ENCODE measurements at regions not wholly inside any gene's neighbourhood (a gene's known extent, or its start where the extent isn't known, plus 50 kb on each side); places are given as distances from the start of the nearest gene placed in this dataset.
"Not testable (repeated sequence)": the region's sequence is repeated elsewhere in the genome, so short reads cannot be mapped to it uniquely, and the experiment has no call there.

DNA sequence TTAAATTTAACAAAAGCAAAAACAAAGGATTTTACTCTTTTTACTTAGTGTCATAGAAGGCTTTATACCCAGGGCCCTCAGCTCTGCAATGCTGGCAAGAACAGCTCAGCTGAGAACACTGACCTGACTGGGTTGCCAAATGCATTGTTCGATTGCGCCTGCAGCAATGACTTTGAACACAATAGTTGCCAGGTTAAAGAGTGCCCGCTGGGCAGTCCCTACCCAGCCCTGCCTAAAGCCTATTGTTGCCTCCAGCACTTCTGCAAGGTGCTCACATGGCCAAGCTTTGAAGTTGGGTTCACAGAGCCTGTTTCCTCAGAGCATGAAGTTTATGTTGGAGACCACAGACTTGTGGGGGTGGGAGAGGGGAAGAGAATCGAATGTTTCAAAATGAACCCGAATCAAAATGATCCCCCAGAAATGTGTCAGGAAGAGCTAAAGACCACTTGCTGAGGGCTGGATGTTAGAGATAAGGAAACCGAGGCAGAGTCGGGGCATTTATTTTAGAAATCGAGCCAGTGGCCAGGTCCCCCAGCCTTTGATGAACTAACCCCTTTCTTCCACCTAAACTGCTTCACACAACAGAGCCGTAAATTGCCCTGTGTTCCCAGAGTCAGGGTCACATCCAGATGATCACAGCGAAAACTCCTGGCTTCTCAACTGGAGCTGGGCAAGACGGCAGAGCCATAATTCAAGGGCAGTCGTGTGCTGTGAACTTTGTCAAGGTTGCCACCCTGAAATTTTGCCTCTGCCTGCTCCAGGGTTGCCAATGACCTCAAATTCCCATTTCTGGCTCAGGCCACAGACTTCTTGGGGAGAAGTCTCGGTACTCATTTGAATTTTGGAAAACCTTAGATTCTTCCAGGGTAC is 55.0 kb downstream of the FOXA2 start:
- no peak for DNase-seq

DNA sequence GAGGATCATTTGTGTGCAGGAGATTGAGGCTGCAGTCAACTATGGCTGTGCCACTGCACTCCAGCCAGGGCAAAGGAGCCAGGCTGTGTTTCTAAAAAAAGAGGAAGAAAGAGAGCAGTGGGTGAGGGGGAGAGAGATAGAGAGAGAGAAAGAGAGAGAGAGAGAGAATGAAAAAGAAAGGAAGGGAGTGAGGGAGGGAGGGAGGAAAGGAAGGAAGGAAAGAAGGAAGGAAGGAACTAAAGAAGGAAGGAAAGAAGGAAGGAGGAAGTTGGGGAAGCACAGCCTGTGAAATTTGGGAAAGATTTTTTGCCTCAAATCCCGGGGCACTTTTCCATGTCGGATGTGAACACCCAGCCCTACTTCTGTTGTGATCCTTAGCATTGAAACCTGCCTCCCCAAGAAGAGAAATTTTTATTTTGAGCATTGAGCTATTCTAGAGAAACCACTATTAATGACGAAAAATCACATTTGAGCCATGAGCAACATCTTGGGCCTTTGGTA is 57.8 kb downstream of the FOXA2 start:
- no peak for DNase-seq

DNA sequence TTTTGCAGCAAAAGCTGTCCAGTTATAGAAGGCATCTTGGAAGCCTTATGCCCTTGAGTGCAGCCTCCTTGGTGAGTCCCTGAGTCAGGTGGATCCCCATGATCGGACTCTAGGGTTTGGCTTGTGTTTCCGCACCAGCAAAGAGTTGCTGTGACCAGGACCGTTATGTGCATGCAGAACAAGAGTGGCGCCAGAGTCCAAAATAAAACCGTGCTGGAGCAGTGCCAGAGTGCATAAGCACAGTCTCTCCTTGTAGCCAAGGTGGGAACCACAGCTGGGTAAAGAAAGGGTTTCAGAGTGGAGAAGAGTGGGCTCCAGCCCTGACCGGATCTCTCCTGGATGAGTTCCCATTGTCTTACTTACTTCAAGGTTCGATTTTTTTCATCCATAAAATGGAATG is 58.6 kb downstream of the FOXA2 start:
- no peak for DNase-seq

DNA sequence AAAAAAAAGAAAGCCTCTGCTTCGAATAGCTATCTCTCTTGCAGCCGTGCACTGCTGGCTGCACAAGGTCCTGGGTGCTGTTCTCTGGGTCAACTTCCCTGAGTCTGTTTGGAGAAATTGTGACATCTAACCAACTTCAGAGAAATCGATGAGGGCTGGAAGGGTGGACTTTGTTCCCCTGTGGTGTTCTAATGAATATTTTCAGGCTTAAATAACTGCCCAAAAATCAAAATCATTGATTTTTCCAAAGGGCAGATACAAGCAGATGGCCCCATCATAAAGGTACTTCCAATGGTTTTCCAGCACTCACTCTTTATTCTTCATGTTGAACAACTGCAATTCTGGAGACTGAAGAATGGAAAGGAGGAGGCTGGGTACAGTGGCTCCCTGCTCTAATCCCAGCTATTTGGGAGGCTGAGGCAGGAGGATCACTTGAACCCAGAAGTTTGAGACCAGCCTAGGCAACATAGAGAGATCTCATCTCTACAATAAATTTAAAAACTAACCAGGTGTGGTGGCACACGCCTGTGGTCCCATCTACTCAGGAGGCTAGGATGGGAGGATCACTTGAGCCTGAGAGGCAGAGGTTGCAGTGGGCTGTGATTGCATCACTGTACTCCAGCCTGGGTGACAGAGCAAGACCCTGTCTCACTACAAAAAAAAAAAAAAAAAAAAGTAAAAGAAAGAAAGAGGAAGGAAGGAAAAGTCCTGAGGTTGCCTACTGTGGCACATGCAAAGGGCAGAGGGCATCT is 59.1 kb downstream of the FOXA2 start:
- DNase-seq, result no peak

DNA sequence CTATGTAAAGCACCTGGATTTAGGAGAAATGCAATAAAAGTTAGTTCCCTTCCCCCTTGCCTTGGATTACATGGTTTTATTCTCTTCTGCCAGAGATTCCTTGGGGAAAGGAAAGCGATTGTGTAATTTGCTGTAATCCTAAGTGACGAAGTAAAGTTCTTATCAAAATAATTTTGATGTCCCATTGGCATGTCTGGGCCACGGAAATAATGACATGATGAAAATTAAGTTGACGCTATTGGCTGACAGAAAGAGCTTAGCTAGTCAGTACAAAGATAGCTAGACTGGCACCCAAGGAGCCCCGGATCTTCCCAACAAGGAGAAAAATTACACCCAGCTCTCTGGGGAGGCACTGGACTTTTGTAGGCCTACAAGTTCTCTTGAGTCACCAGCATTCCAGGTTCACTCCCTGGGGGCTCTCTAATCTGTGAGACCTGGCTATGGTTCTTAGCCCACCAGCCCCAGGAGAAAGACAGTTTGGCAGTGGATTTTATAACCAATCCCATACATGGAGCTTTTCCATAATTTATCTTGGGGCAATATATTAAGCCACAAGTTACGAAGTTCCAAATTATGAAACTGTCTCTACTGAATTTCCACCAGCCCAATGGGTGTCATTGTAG is 59.9 kb downstream of the FOXA2 start:
- no peak for DNase-seq

DNA sequence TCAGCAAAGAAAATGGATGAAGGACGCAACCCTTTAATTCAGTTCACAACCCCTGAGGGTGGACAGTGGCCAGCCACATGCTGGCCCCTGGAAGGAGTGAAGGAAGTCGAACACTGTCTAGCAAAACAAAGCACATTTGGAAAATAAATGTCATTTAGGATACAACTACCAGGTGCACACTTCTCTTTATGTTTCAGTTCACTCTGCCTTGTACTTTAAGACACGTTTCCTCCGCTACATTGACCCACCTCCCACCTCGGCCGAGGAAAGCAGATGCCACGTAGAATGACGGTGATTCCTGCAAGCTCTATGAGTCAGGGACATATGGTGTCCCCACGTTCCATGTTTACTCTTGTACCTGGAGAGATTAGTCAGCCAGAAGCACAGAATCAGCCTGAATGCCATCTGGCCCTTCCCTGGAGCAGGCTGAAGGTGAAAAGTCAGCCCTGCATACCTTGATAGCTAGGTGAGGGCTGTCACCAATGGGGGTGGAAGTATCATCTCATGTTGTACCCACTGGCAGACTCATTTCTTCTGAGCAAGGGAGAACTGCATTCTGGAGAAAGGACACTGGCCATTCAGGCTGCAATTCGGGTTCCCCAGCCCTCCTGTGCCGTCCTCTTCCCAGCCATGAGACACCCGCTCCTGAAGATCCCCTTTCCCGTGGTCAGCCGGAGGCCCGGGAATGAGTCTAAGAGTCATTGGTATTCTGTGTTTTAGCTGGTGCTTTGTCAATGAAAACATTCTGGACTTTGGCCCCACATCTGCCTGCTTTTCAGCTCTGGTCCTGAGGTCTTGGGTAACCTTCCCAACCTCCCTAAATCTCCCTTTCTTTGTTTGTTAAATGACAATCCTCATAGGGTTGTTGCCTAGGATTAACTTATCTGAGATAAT is 60.6 kb downstream of the FOXA2 start:
- no peak for DNase-seq

DNA sequence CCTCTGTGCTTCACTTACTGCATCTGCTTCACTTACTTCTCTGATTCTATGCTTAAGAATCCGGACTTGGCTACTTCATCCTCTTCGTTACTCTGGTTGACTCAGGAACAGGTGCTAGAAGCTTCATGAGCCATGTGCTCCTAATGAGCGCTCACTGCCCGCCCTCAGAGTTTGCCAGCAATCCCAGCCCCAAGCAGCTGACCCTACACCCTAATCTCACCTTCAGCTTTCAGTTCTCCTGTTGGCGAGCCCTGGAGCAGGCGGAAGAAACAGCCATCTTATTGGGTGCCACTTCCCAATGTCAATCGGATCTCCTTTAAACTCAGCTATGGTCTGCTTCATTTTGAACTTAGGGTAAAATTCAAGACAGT is 61.3 kb downstream of the FOXA2 start:
- no peak for DNase-seq

DNA sequence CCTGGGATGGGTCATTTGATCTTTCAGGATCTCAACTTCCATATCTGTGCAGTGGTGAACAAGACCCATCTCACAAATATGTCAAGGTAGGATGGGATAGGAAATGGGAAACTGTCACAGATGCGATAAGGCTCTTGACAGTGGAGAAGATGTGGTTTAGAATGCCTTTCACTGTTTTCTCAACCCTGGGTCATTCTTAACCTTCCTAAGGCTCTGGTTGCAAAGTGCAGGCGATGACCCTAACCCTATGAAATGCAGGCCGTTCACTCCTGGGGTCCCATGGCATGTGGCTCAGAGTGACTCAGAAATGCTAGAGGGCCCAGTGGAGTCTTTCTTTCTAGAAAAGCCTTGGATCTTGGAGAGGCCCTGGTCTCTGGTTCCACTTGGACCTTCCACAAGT is 61.7 kb downstream of the FOXA2 start:
- DNase-seq, result no peak

DNA sequence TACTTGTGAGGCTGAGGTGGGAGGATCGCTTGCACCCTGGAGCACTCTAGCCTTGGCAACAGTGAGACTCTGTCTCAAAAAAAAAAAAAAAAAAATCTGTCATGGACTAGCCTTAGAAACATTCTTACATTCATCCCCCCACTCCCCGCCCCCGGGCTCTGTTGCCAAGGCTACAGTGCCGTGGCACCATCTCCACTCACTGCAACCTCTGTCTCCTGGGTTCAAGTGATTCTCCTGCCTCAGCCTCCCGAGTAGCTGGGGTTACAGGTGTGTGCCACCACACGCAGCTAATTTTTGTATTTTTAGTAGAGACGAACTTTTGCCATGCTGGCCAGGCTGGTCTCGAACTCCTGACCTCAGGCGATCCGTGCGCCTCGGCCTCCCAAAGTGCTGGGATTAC is 62.4 kb downstream of the FOXA2 start:
- not testable (repeated sequence) for DNase-seq

DNA sequence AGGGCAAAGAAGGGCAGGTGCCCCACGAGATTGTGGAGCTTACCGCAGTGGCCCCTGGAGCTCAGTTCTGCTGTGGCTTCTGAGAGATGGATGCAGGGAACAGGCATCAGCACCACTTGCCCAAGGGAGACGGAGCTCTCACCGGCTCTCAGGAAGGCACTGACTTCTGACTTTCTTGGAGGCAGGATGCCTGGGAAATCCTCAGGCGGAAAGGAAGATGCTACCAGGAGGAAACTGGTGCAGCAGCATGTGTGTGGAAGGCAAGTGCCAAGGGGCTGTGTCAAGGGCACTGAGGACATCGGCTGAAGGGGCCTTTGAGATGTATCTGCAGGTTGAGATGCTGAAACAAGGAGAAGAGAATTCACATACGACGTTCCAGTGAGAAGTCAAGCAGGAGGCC is 64.0 kb downstream of the FOXA2 start:
- DNase-seq, result no peak

DNA sequence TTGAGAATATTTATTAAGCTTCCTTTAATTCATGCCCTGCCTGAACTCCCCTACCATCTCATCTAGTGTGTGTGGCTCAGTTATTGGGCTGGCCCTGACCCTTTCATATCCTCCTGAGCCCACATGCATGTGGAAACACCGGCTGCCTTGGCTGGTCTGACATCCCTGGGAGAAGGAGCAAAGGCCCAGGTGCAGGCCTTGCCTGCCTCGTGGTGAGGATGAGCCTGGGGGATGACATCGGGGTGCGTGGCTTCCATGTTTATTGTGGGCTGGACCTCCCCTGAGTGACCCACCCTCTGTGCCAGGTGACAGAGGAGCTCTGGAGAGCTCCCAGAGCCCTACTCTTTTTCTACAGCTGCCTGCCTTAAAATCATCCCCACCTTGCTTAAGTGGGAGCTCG is 69.1 kb downstream of the FOXA2 start:
- DNase-seq, result no peak

DNA sequence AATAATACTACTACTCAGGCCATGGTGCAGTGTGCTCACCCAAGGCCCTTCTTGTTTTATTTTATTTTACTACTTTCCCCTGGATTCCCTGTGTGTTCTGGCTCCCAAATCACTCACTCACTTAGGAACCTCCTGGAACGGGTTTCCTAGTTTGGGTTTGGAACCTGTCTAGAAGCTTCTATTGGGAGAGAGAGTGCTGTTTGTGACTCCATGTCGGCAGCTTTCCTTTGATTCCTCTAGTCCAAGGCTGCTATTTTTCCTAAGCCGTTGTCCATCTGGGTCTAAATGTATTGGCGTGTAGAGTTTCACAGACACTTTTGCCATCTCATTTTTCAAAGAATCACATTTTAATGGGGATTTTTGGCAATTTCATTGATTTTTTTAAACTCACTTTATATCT is 70.8 kb downstream of the FOXA2 start:
- no peak for DNase-seq

DNA sequence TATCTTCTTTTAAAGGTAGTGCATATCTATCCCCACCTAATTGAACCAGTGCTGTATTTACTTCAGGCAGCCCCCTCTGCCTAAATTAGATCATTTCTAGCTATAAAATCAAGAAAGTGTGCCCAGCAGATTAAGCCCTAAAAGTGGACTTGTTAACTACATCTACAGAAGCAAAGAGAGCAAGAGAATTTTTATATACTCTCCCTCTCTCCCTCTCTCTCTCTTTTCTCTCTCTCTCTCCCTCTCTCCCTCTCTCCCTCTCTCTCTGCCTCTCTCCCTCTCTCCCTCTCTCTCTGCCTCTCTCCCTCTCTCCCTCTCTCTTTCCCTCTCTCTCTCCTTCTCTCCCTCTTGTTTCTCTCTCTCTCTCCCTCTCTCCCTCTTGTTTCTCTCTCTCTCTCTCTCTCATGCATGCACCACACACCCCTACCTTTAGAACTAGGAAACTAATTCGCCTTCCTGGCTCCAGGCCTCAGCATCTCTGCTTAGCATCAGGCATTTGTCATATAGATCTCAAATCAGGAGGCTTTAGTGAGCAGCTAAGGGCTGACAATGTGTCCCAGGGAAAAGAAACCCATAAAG is 71.4 kb downstream of the FOXA2 start:
- DNase-seq, result no peak

DNA sequence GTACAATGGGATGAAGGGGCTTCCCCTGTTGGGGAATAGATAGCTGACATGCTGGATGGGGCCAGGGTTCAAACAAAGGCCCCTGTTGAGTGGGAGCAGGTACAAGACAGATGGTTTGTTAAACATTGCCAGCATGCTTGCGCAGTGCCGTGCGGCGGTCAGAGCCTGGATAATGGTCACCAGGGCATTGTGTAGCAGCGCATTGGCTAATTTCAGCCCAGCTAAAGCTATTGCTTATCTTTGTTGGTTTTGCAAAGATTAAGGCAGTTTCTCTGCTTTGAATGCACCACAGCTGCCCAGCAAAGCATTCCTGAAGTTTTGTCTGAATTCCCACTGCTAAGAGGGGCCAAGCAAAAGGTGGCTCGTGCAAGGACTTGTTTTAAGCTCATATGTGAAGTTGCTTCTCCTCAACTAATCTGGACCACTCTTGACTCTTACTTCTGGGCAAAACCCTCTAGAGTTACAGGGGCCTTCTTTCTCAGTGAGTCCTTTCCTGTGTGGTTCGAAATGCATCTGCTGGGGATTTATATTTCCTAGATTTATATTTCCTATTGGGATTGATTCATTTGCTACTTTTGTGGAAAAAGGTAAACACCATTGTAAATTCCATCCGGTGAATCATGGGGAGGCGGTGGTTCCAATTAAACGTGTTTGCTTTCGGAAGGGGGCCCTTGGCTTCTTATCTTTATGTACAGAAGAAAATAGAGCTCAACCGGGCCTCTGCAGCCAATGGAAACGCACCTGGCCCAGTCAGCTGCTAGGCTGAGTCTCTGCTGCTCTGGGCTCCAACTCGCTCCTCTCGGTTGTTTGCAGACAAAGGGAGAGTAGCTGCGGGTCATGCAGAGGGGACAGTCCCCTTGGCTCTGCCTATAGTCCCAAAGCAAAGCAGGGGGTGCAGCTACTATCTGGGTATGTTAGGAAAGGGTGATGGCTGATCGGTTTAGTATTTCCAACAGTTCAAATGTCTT is 72.1 kb downstream of the FOXA2 start:
- DNase-seq, result no peak

DNA sequence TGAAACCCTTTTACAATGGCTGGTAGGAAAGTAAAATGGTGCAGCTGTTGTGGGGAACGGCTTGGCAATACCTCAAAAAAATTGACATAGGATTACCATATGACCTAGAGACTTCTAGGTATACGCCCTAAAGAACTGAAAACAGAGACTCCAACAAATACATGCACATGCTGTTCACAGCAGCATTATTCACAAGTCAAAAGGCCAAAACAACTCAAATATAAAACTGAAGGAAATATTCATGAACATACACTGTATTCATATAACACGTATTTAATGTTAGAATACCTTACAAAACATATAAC is 74.6 kb downstream of the FOXA2 start:
- no peak for DNase-seq

DNA sequence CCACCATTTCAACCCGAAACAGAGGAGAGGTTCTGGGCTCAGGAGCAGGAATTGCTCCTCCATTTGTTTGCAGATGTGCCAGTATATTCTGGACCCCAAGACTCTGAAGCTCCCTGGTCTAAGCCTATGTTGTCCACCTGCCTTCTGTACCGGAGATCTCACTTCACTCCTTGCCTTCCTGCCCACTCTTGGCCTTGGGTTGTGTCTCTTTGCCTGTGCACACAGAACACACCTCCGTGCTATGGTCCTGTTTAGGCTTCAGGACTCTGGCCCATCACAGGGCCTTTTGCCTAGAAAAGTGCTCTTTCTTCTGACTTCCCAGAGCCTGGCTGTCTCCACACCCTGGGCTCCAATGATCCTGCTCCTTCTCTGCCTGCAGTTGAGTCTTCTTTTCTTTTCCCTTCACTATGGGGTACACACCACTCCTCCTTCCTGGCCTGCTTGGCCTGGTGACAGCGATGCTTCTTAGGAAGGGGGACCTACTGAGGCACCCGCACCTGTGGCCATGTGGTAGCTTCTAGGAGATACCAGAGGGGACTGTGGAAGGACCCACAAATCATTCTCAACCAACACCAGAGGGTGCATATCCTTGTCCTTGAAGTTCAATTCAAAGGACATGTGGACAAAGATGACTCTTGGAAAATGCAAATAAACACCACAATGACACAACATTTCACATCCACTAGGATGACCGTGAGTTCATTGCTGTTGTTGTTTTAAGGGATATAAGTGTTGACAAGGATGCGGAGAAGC is 75.1 kb downstream of the FOXA2 start:
- no peak for DNase-seq

DNA sequence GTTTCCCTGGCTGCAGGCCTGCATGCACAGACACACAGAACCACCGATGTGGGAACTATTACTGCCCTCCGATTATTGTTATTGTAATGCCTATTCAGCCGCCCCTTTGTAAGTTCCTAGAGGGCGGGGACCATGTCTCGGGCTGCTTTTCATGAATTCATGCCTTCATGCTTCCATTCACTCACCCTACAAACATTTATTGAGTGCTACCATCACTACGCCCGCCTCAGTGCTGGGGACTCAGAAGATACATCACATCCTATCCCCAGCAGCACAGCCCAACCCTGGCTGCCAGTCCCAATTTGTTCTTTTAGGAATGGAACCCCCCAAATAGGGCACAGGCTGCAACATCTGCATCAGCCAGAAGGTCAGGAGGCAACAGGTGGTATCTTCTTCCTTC is 75.9 kb downstream of the FOXA2 start:
- no peak for DNase-seq

DNA sequence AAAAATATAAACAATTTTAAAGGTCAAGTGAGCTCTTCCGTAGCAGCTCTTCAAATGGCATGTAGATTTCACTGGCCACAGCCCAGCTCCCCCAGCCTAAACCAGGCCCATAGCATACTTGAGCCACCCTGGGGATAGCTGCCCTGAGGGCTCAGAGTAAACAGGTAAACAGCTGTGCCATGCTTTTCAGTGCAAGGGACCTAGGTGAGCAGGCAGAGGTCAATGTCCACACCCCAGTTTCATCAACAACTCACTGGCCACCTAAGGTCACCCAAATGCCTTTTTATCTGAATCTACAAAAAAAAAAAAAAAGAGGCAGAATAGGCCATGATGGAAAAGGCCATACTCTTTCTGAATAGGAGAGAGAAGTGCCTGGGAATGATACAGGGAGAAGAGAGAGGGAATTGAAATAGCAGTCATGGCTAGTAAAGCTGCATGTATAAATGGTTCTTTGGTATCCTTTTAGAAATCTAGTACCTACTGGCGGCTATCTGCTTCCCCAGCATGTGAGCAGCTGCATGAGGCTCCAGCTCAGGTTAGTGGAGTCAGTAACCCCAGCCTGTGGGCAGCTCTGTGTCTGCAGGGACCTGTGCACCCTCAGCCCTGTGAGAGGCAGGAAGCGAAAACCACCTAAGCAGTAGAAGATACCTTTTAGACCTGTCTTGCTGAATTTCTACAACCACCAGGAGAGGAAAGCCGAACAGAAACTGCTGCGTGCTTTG is 77.0 kb downstream of the FOXA2 start:
- DNase-seq, result no peak

DNA sequence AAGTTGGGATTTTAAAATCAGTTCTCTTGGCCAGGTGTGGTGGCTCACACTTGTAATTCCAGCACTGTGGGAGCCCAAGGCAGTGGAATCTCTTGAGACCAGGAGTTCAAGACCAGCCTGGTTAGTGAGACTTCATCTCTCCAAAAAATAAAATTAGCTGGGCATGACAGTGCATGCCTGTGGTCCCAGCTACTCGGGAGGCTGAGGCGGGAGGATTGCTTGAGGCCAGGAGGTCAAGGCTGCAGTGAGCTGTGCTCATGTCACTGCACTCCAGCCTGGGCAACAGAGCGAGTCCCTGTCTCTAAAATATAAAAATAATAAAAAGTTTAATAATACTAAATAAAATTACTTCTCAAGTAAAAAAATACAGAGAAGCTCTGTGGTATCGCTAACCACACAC is 77.5 kb downstream of the FOXA2 start:
- no peak for DNase-seq

All from inflammatory macrophage (primary cell).